MM.1S (cell line): ENCODE measurements at regions not wholly inside any gene's neighbourhood (a gene's known extent, or its start where the extent isn't known, plus 50 kb on each side); places are given as distances from the start of the nearest gene placed in this dataset.

Experiments
- CTCF ChIP-seq: fragments of 300-600 bp; sonication (generic); IDR thresholded peaks from 2 replicates; pipeline ENCODE4 v1.5.1; 2016; ENCODE audit warnings: antibody characterized with exemption, low read length, mixed read lengths
- EZH2 ChIP-seq: fragments of 300-600 bp; sonication (generic); optimal IDR thresholded peaks from 2 replicates; pipeline ENCODE3; 2017; ENCODE audit warnings: low read depth, mild to moderate bottlenecking, antibody characterized with exemption, low read length, mixed read lengths
- EZH2phosphoT487 ChIP-seq: fragments of 300-600 bp; sonication (generic); IDR thresholded peaks from 2 replicates; pipeline ENCODE4 v1.6.1; 2018; ENCODE audit warnings: antibody characterized with exemption, low read length

DNA sequence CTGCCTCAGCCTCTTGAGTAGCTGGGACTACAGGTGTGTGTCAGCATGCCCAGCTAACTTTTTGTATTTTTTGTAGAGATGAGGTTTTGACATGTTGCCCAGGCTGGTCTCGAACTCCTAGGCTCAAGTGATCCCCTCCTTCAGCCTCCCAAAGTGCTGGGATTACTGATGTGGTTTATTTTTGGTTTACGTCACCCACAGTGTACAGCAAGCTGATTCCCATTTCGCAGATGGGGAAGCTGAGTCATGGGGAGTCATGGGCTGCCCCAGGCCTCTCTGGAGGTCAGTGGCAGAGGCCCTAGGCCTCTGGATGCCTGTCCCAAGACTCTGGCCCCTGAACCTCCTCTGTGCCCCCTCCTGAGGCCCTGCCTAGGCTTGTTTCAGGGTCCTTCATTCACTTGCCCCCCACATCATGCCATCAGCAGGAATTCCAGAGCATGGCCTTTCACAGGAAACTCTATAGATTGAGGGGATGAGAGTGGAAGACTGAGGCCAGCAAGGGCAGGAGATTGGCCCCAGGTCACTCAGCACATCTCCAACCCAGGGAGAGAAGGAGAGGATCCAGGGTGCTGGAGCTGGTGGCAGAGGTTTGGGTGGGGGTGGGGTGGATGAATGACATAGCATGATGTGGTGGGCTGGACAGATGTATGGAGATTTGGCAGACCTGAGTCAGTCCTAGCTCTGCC lies 266.0 kb downstream of the PTPRU start:
- TF ChIP-seq CTCF, result no peak
- no peak for TF ChIP-seq EZH2
- TF ChIP-seq EZH2phosphoT487, result no peak
